PC-9 (cell line): ENCODE measurements at regions not wholly inside any gene's neighbourhood (a gene's known extent, or its start where the extent isn't known, plus 50 kb on each side); places are given as distances from the start of the nearest gene placed in this dataset.

ENCODE experiments used
- BruUV-seq: library from RNA; stranded (reverse); fragments of 400-500 nt; replicated peaks from 2 replicates; lab custom pipeline; 2021; lab: Mats Ljungman, UMichigan
- CTCF ChIA-PET: fragments of 300-600 bp; sonication (Branson Sonifier 250); formaldehyde crosslinking; loops from one replicate; lab custom pipeline; 2022; ENCODE audit warnings: antibody characterized with exemption; lab: Charles Lee
- POLR2A ChIA-PET: fragments of 300-600 bp; sonication (Branson Sonifier 250); formaldehyde crosslinking; loops from one replicate; lab custom pipeline; 2022; ENCODE audit warnings: antibody characterized with exemption; ENCODE audit not compliant: unreplicated experiment; lab: Charles Lee
- DNase-seq, 2 experiments: peaks; one replicate each; pipeline versions ENCODE4 v3.0.0 to v3.0.0-alpha.2; 2015 to 2022; ENCODE audit warnings: mixed read lengths in 1 of 2
- H2AFZ ChIP-seq: fragments of 200-600 bp; sonication (generic); 2 replicates; pipeline ENCODE4 v1.8.1; 2017; ENCODE audit warnings: antibody characterized with exemption
- H3F3A ChIP-seq: fragments of 200-600 bp; sonication (generic); 2 replicates; pipeline ENCODE4 v1.8.1; 2017; ENCODE audit warnings: antibody characterized with exemption, mild to moderate bottlenecking, low read depth; ENCODE audit not compliant: insufficient read depth
- H3K27ac ChIP-seq: fragments of 200-600 bp; sonication (generic); 2 replicates; pipeline ENCODE4 v1.6.1; 2016; ENCODE audit warnings: mixed run types
- H3K27me3 ChIP-seq: fragments of 200-600 bp; sonication (generic); 2 replicates; pipeline ENCODE4 v1.6.1; 2016; ENCODE audit warnings: low read depth, mixed run types; ENCODE audit not compliant: insufficient read depth
- H3K36me3 ChIP-seq: fragments of 200-600 bp; sonication (generic); 2 replicates; pipeline ENCODE4 v1.6.1; 2016; ENCODE audit warnings: low read depth, mixed run types
- H3K4me1 ChIP-seq: fragments of 200-600 bp; sonication (generic); replicated peaks from 2 replicates; pipeline ENCODE4 v1.6.1; 2016; ENCODE audit warnings: mixed run types; ENCODE audit not compliant: insufficient read depth
- H3K4me2 ChIP-seq: fragments of 200-600 bp; sonication (generic); 2 replicates; pipeline ENCODE4 v1.6.1; 2017; ENCODE audit warnings: mixed run types
- H3K4me3 ChIP-seq: fragments of 200-600 bp; sonication (generic); 2 replicates; pipeline ENCODE4 v1.6.1; 2016; ENCODE audit warnings: mixed run types
- H3K79me2 ChIP-seq: fragments of 200-600 bp; sonication (generic); 2 replicates; pipeline ENCODE4 v1.6.1; 2017; ENCODE audit warnings: low read depth, mixed run types
- H3K9me2 ChIP-seq: fragments of 200-600 bp; sonication (generic); 2 replicates; pipeline ENCODE4 v1.8.1; 2017; ENCODE audit warnings: mild to moderate bottlenecking; ENCODE audit not compliant: insufficient read depth
- H3K9me3 ChIP-seq: fragments of 200-600 bp; sonication (generic); 2 replicates; pipeline ENCODE4 v1.8.1; 2016; ENCODE audit warnings: low read depth; ENCODE audit not compliant: insufficient read depth
- H4K20me1 ChIP-seq: fragments of 200-600 bp; sonication (generic); 2 replicates; pipeline ENCODE4 v1.8.1; 2017; ENCODE audit not compliant: insufficient read depth
- CTCF ChIP-seq: fragments of 200-600 bp; sonication (generic); conservative IDR thresholded peaks from 2 replicates; pipeline ENCODE4 v1.6.1; 2017; ENCODE audit warnings: mixed run types, antibody characterized with exemption, mild to moderate bottlenecking, moderate library complexity
- EZH2 ChIP-seq: fragments of 200-600 bp; sonication (generic); IDR thresholded peaks from 2 replicates; pipeline ENCODE4 v1.8.0; 2017; ENCODE audit warnings: antibody characterized with exemption, low read depth
- intact Hi-C: fragments of 100-400 bp; cut with micrococcal nuclease; formaldehyde crosslinking; loops from one replicate; pipeline ENCODE4 v1.10.0; 2022; ENCODE audit not compliant: unreplicated experiment

GRCh38 chr6:156348424-156348823 lies 428.8 kb upstream of the ARID1B start:
- H3K4me3 ChIP-seq: no peak overlapping the region
- no peaks in the 10 kb centered on the region for H3F3A ChIP-seq
- no peak overlapping the region for H3K4me2 ChIP-seq
- H3K27ac ChIP-seq: no peak overlapping the region
- no peak overlapping the region for H2AFZ ChIP-seq
- CTCF ChIA-PET: no interaction called here
- no peaks in the 10 kb centered on the region for H3K9me3 ChIP-seq
- POLR2A ChIA-PET: no interaction called here
- no peaks in the 10 kb centered on the region for H3K4me1 ChIP-seq
- no peaks in the 10 kb centered on the region for H3K27me3 ChIP-seq
- no peaks in the 10 kb centered on the region for H4K20me1 ChIP-seq
- no peaks in the 10 kb centered on the region for H3K79me2 ChIP-seq
- BruUV-seq: no TSS peak
- H3K36me3 ChIP-seq: no peaks in the 10 kb centered on the region
- intact Hi-C loops: no loop called here
- no peak for DNase-seq
- TF ChIP-seq CTCF (no peak), EZH2 (no peak)
- no peaks in the 10 kb centered on the region for H3K9me2 ChIP-seq

- no peak overlapping the region for H3K4me2 ChIP-seq
- POLR2A ChIA-PET: no interaction called here
- H3K27ac ChIP-seq: no peak overlapping the region
- TF ChIP-seq CTCF (no peak), EZH2 (no peak)
- intact Hi-C loops: no loop called here
- CTCF ChIA-PET: no interaction called here
- no peaks in the 10 kb centered on the region for H3K9me2 ChIP-seq
- no peaks in the 10 kb centered on the region for H3K9me3 ChIP-seq
- DNase-seq: no peak
- no peaks in the 10 kb centered on the region for H3K27me3 ChIP-seq
- H3F3A ChIP-seq: no peaks in the 10 kb centered on the region
- H3K4me3 ChIP-seq: no peak overlapping the region
- no peaks in the 10 kb centered on the region for H3K36me3 ChIP-seq
- no peaks in the 10 kb centered on the region for H4K20me1 ChIP-seq
- H3K79me2 ChIP-seq: no peaks in the 10 kb centered on the region
- no peak overlapping the region for H2AFZ ChIP-seq
- BruUV-seq: no TSS peak
- no peaks in the 10 kb centered on the region for H3K4me1 ChIP-seq
Observed at GRCh38 chr6:156347656-156348055, 429.5 kb upstream of the ARID1B start.

DNA sequence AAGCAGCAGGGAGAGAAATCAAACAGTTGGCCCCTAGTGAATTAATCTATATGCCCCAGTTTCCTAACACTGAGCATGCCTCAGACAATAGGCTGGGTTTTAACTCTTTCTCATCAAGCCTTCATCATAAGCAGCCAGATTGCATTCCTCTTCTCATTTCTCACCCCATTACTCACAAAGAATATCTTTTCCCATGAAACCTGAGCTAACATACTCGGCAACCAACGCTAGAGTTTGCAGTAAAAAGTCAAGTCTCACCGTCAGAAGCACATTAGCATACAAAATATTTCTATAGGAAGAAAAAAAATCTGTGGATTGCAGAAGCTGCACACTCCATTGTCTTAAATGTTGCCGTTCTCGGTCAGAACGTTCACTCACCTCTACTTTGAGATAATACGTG lies 429.9 kb upstream of the ARID1B start:
- BruUV-seq: no TSS peak
- peak in 1 of 2 experiments; percentile 50 for DNase-seq
- H2AFZ ChIP-seq: no peak overlapping the region
- no peaks in the 10 kb centered on the region for H3K9me3 ChIP-seq
- no peak overlapping the region for H3K4me2 ChIP-seq
- H3K36me3 ChIP-seq: no peaks in the 10 kb centered on the region
- H3K27ac ChIP-seq: no peak overlapping the region
- intact Hi-C loops: no loop called here
- CTCF ChIA-PET: no interaction called here
- TF ChIP-seq EZH2 (no peak), CTCF (no peak)
- H3F3A ChIP-seq: no peaks in the 10 kb centered on the region
- no peak overlapping the region for H3K4me3 ChIP-seq
- no peaks in the 10 kb centered on the region for H3K9me2 ChIP-seq
- POLR2A ChIA-PET: no interaction called here
- H3K79me2 ChIP-seq: no peaks in the 10 kb centered on the region
- no peaks in the 10 kb centered on the region for H4K20me1 ChIP-seq
- no peaks in the 10 kb centered on the region for H3K4me1 ChIP-seq
- H3K27me3 ChIP-seq: no peaks in the 10 kb centered on the region
